ENCODE measurements at regions not wholly inside any gene's neighbourhood (a gene's known extent, or its start where the extent isn't known, plus 50 kb on each side); places are given as distances from the start of the nearest gene placed in this dataset.

DNA sequence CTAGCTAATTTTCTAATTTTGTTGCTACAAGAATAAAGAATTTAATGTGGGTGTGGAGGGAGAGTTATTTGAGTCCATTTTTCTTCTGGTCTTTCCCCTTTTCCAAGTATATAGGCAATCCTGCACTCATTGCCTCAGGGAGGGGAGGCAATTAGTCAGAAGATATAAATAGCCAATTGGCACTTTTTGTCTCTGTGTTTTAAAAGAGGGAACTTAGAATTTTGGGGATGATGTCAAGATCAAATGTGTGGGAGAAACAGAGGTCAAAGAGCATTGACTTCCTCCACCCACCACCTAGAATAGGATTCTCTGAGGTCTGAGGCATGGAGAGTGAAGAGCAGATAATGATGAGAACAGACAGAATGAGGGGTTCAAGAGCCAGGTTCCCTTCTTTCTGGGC lies 120.3 kb upstream of the ZC3H12C start:
- no peaks in the 10 kb centered on the region for H3K36me3 Mint-ChIP-seq (ENCODE audit: low read depth)
- H3K9me3 Mint-ChIP-seq: peaks cover 2% of the 10 kb centered on the region
- CTCF ChIA-PET: no interaction called here
- POLR2A ChIA-PET: no interaction called here
- DNase-seq (no peak), ATAC-seq (ENCODE audit: low read depth) (no peak)
- no peak overlapping the region for H3K4me3 Mint-ChIP-seq
- TF ChIP-seq, protein P1, sequence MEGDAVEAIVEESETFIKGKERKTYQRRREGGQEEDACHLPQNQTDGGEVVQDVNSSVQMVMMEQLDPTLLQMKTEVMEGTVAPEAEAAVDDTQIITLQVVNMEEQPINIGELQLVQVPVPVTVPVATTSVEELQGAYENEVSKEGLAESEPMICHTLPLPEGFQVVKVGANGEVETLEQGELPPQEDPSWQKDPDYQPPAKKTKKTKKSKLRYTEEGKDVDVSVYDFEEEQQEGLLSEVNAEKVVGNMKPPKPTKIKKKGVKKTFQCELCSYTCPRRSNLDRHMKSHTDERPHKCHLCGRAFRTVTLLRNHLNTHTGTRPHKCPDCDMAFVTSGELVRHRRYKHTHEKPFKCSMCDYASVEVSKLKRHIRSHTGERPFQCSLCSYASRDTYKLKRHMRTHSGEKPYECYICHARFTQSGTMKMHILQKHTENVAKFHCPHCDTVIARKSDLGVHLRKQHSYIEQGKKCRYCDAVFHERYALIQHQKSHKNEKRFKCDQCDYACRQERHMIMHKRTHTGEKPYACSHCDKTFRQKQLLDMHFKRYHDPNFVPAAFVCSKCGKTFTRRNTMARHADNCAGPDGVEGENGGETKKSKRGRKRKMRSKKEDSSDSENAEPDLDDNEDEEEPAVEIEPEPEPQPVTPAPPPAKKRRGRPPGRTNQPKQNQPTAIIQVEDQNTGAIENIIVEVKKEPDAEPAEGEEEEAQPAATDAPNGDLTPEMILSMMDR (IDR thresholded peaks at IDR 0.05): no peak
- peaks cover 30% of the 10 kb centered on the region for H3K27me3 Mint-ChIP-seq
- intact Hi-C loops (cut with micrococcal nuclease): no loop called here
- no peak overlapping the region for H3K27ac Mint-ChIP-seq
- peaks cover 31% of the 10 kb centered on the region for H3K4me1 Mint-ChIP-seq

DNA sequence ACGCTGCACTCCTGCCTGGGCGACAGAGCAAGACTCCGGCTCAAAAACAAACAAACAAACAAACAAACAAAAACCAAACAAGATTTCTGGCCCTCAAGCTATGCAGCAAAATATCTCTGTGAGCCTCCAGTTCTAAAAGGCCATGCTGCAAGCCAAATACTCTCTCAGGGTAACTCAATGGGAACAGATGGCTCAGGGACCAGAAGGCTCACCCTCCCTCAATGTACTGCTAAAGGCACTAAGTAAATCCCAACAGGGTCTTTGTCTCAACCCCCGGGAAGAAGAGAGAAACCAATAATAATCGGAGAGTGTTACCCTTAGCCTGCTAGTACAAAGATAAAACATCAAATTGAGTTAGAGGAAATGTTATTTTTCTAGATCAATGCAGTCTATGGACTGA lies 119.7 kb upstream of the ZC3H12C start:
- ATAC-seq (ENCODE audit: low read depth) (no peak), DNase-seq (no peak)
- Mint-ChIP-seq H3K9me3 (peaks cover 2% of the 10 kb centered on the region), H3K4me3 (no peak overlapping the region), H3K27ac (no peak overlapping the region), H3K4me1 (peaks cover 31% of the 10 kb centered on the region), H3K36me3 (ENCODE audit: low read depth) (no peaks in the 10 kb centered on the region), H3K27me3 (peaks cover 35% of the 10 kb centered on the region)
- CTCF ChIA-PET: no interaction called here
- POLR2A ChIA-PET: no interaction called here
- intact Hi-C loops (cut with micrococcal nuclease): no loop called here
- TF ChIP-seq, protein P1 (IDR thresholded peaks at IDR 0.05): no peak

DNA sequence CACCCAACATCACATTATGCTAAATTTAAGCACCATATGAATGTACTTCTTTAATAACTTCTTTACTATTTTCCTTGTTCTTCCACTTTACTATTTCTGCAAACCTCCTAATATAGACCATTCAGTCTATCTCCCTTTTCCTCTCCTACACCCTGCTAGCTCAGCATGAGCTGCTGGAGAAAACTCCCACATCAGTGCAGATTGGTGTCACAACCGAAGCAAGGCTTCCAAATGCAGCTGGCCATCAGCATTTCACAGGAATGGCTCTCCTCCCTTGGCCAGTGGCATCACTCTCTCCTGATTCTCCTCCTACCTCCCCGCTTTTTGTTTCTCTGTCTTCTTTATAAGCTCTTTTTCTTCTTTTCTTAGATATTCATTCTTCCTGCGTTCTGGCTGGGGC lies 118.7 kb upstream of the ZC3H12C start:
- H3K36me3 Mint-ChIP-seq (ENCODE audit: low read depth): no peaks in the 10 kb centered on the region
- no peak for DNase-seq
- CTCF ChIA-PET: no interaction called here
- peaks cover 35% of the 10 kb centered on the region for H3K27me3 Mint-ChIP-seq
- intact Hi-C loops (cut with micrococcal nuclease): no loop called here
- no peak for ATAC-seq (ENCODE audit: low read depth)
- H3K4me1 Mint-ChIP-seq: peaks cover 31% of the 10 kb centered on the region
- H3K4me3 Mint-ChIP-seq: no peak overlapping the region
- no peaks in the 10 kb centered on the region for H3K9me3 Mint-ChIP-seq
- no peak overlapping the region for H3K27ac Mint-ChIP-seq
- POLR2A ChIA-PET: no interaction called here
- TF ChIP-seq, protein P1 (IDR thresholded peaks at IDR 0.05): no peak

DNA sequence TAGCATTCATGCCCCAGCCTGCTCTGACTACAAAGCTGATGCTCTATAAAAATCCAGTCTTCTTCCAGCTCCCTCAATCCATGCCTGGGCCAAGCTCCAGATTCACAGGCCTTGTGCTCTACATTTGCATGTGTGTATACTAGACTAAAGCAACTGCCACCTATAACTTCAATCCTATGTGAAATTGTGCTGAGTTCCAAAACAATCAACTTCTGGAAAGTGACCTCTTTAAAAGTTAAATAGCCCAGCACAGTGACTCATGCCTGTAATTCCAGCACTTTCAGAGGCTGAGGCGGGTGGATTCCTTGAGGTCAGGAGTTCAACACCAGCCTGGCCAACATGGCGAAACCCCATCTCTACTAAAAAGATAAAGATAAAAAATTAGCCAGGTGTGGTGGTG lies 114.3 kb upstream of the ZC3H12C start:
- no peaks in the 10 kb centered on the region for H3K9me3 Mint-ChIP-seq
- TF ChIP-seq, protein P1 (IDR thresholded peaks at IDR 0.05): no peak
- ChIA-PET CTCF (no interaction called here), POLR2A (no interaction called here)
- no peak for DNase-seq
- no peak overlapping the region for H3K27ac Mint-ChIP-seq
- H3K27me3 Mint-ChIP-seq: peaks cover 32% of the 10 kb centered on the region
- no peak for ATAC-seq (ENCODE audit: low read depth)
- H3K36me3 Mint-ChIP-seq (ENCODE audit: low read depth): no peaks in the 10 kb centered on the region
- H3K4me1 Mint-ChIP-seq: peaks cover 1% of the 10 kb centered on the region
- H3K4me3 Mint-ChIP-seq: no peak overlapping the region
- intact Hi-C loops (cut with micrococcal nuclease): no loop called here

DNA sequence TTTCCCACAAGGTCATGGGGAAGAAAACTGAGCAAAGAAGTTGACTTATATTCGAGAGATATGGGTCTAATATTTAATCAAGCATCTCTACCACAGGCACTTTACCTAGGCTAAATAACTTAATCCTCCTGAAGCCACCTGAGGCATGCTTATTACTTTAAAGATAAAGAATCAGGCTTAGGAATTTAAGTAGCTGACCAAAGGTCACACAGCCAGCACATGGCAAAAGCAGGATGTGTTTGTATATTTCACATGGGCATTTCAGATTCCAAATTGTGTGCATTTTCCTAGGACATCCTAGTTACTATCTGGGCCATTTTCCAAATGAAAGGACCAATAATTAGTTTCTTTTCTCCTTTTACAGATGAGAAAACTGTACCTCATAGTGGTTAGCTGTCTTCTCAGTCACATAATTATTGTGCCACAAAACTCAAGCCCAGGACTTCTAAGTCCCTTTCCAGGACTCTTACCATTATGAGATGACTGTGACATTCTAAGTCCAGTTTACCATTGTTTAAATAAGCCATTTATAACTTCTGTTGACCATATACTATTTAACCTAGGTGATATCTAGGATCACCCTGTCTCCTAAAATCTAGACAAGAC lies 112.1 kb upstream of the ZC3H12C start:
- ATAC-seq (ENCODE audit: low read depth) (no peak), DNase-seq (no peak)
- Mint-ChIP-seq H3K27ac (no peak overlapping the region), H3K9me3 (no peaks in the 10 kb centered on the region), H3K27me3 (peaks cover 18% of the 10 kb centered on the region), H3K36me3 (ENCODE audit: low read depth) (no peaks in the 10 kb centered on the region), H3K4me1 (peaks cover 19% of the 10 kb centered on the region), H3K4me3 (no peak overlapping the region)
- ChIA-PET POLR2A (no interaction called here), CTCF (no interaction called here)
- TF ChIP-seq, protein P1 (IDR thresholded peaks at IDR 0.05): no peak
- intact Hi-C loops (cut with micrococcal nuclease): loop anchor here (5.0 kb wide), 1 partner anchor 34 kb away; no protein-coding TSS in a partner anchor
